HG02798 (cell line): ENCODE measurements at regions not wholly inside any gene's neighbourhood (a gene's known extent, or its start where the extent isn't known, plus 50 kb on each side); places are given as distances from the start of the nearest gene placed in this dataset.
"Not testable (repeated sequence)": the region's sequence is repeated elsewhere in the genome, so short reads cannot be mapped to it uniquely, and the experiment has no call there.

Experiments used
- ATAC-seq: cut with Tn5 transposase; IDR thresholded peaks from one replicate; pipeline ENCODE4 v1.9.1; 2021; ENCODE audit warnings: mild to moderate bottlenecking; ENCODE audit not compliant: unreplicated experiment, poor library complexity

GRCh38 chr4:111076299-111076698, 453.4 kb upstream of the PITX2 start:
- ATAC-seq = not testable (repeated sequence)

GRCh38 chr4:111108153-111108552, 485.3 kb upstream of the PITX2 start:
- ATAC-seq = no peak

GRCh38 chr4:111113591-111113990, 490.7 kb upstream of the PITX2 start:
- no peak for ATAC-seq

- ATAC-seq = no peak
Observed at GRCh38 chr4:111115881-111116280, 493.0 kb upstream of the PITX2 start.

- ATAC-seq = no peak
Observed at GRCh38 chr4:111120191-111120590, 497.3 kb upstream of the PITX2 start.

- ATAC-seq = no peak
Observed at GRCh38 chr4:111126340-111126739, 503.5 kb upstream of the PITX2 start.

GRCh38 chr4:111127841-111128240, 505.0 kb upstream of the PITX2 start:
- no peak for ATAC-seq

GRCh38 chr4:111128327-111128726, 505.4 kb upstream of the PITX2 start:
- ATAC-seq = no peak

GRCh38 chr4:111136438-111136837, 513.6 kb upstream of the PITX2 start:
- no peak for ATAC-seq

GRCh38 chr4:111136967-111137366, 514.1 kb upstream of the PITX2 start:
- no peak for ATAC-seq

- no peak for ATAC-seq
Observed at GRCh38 chr4:111143510-111143909, 520.6 kb upstream of the PITX2 start.

GRCh38 chr4:111154934-111155333, 532.1 kb upstream of the PITX2 start:
- no peak for ATAC-seq

GRCh38 chr4:111164556-111164955, 541.7 kb upstream of the PITX2 start:
- not testable (repeated sequence) for ATAC-seq

GRCh38 chr4:111174331-111174730, 551.5 kb upstream of the PITX2 start:
- ATAC-seq = no peak

GRCh38 chr4:111178231-111178630, 555.4 kb upstream of the PITX2 start:
- no peak for ATAC-seq

- ATAC-seq = no peak
Observed at GRCh38 chr4:111187108-111187507, 564.2 kb upstream of the PITX2 start.

- no peak for ATAC-seq
Observed at GRCh38 chr4:111198446-111198845, 575.6 kb upstream of the PITX2 start.

- ATAC-seq = no peak
Observed at GRCh38 chr4:111204797-111205196, 581.9 kb upstream of the PITX2 start.

GRCh38 chr4:111208970-111209369, 586.1 kb upstream of the PITX2 start:
- ATAC-seq = no peak

- no peak for ATAC-seq
Observed at GRCh38 chr4:111209706-111210105, 586.8 kb upstream of the PITX2 start.

- no peak for ATAC-seq
Observed at GRCh38 chr4:111210595-111210994, 587.7 kb upstream of the PITX2 start.

GRCh38 chr4:111213531-111213930, 590.7 kb upstream of the PITX2 start:
- ATAC-seq = no peak

GRCh38 chr4:111214371-111214770, 591.5 kb upstream of the PITX2 start:
- no peak for ATAC-seq
